HEK293T (cell line): ENCODE measurements at regions not wholly inside any gene's neighbourhood (a gene's known extent, or its start where the extent isn't known, plus 50 kb on each side); places are given as distances from the start of the nearest gene placed in this dataset.

Experiments used
- CTCF ChIA-PET: fragments of 350-600 bp; formaldehyde crosslinking; extraction: SDS; loops from one replicate; lab custom pipeline; 2021; ENCODE audit warnings: antibody characterized with exemption, inconsistent platforms; lab: Yijun Ruan, JAX
- POLR2A ChIA-PET: fragments of 350-600 bp; formaldehyde crosslinking; extraction: SDS; loops from one replicate; lab custom pipeline; 2020; ENCODE audit warnings: antibody characterized with exemption, inconsistent platforms; lab: Yijun Ruan, JAX
- DNase-seq: peaks from one replicate; pipeline ENCODE4 v3.0.0; 2012; ENCODE audit warnings: mixed read lengths; ENCODE audit errors: extremely low spot score
- ARNT ChIP-seq: fragments of 450-650 bp; IDR thresholded peaks from 2 replicates; pipeline ENCODE4 v1.6.1; 2017; ENCODE audit warnings: mild to moderate bottlenecking
- BHLHE40 ChIP-seq: fragments of 450-650 bp; IDR thresholded peaks from 2 replicates; pipeline ENCODE4 v1.6.1; 2016; ENCODE audit warnings: mild to moderate bottlenecking, moderate library complexity, borderline replicate concordance
- CTBP1 ChIP-seq: fragments of 450-650 bp; IDR thresholded peaks from 2 replicates; pipeline ENCODE4 v1.6.1; 2016; ENCODE audit warnings: borderline replicate concordance
- ELF4 ChIP-seq: fragments of 450-650 bp; IDR thresholded peaks from 2 replicates; pipeline ENCODE4 v1.6.1; 2017; ENCODE audit warnings: antibody characterized with exemption
- FOXA1 ChIP-seq: fragments of 450-650 bp; IDR thresholded peaks from 2 replicates; pipeline ENCODE4 v1.6.1; 2016; ENCODE audit warnings: mild to moderate bottlenecking
- FOXK2 ChIP-seq: fragments of 450-650 bp; IDR thresholded peaks from 2 replicates; pipeline ENCODE4 v1.6.1; 2016; ENCODE audit warnings: mild to moderate bottlenecking
- FOXM1 ChIP-seq: fragments of 450-650 bp; IDR thresholded peaks from 2 replicates; pipeline ENCODE4 v1.6.1; 2017; ENCODE audit warnings: mild to moderate bottlenecking, borderline replicate concordance
- HDGF ChIP-seq: fragments of 450-650 bp; IDR thresholded peaks from 2 replicates; pipeline ENCODE4 v1.6.1; 2017; ENCODE audit warnings: antibody characterized with exemption, borderline replicate concordance
- L3MBTL2 ChIP-seq: fragments of 450-650 bp; conservative IDR thresholded peaks from 2 replicates; pipeline ENCODE4 v1.6.1; 2016; ENCODE audit warnings: mild to moderate bottlenecking
- LEF1 ChIP-seq: fragments of 450-650 bp; IDR thresholded peaks from 2 replicates; pipeline ENCODE4 v1.6.1; 2017; ENCODE audit warnings: mild to moderate bottlenecking, borderline replicate concordance
- NFRKB ChIP-seq: fragments of 450-650 bp; IDR thresholded peaks from 2 replicates; pipeline ENCODE4 v1.6.1; 2016; ENCODE audit warnings: mild to moderate bottlenecking, moderate library complexity
- SP1 ChIP-seq: fragments of 450-650 bp; IDR thresholded peaks from 2 replicates; pipeline ENCODE4 v1.6.1; 2017
- SUZ12 ChIP-seq: fragments of 450-650 bp; IDR thresholded peaks from 2 replicates; pipeline ENCODE4 v1.6.1; 2016; ENCODE audit warnings: mild to moderate bottlenecking
- TARDBP ChIP-seq: fragments of 450-650 bp; IDR thresholded peaks from 2 replicates; pipeline ENCODE4 v1.6.1; 2016
- ZNF384 ChIP-seq: fragments of 450-650 bp; IDR thresholded peaks from 2 replicates; pipeline ENCODE4 v1.6.1; 2016
- TF ChIP-seq, protein P1 (sequence below): fragments of 450-650 bp; IDR thresholded peaks from 2 replicates; pipeline ENCODE4 v1.6.1; 2016

DNA sequence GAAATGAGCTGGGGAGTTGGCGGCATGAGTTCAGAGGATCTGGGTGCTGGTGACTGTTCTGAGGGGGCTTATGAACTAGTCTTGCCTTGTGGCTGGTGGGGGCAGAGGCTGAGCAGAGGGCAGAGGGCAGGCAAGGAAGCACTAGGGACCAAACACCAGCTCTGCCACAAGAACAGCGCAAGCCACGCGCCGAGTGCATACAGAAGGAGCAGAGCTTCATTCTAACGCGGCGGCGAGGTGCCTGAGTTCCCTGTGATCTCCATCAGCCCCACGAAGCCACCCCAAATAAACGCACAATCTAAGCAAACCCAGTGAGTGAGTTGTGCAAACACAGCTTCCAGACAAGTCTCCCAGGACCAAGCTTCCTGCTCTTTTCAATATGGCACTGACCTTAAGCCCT, 110.6 kb upstream of the ALDH1B1 start:
- CTCF ChIA-PET = no interaction called here
- POLR2A ChIA-PET = no interaction called here
- DNase-seq = no peak
- TF ChIP-seq L3MBTL2 (no peak), FOXA1 (no peak), NFRKB (no peak), SUZ12 (no peak), ZNF384 (no peak), ARNT (no peak), CTBP1 (no peak)

DNA sequence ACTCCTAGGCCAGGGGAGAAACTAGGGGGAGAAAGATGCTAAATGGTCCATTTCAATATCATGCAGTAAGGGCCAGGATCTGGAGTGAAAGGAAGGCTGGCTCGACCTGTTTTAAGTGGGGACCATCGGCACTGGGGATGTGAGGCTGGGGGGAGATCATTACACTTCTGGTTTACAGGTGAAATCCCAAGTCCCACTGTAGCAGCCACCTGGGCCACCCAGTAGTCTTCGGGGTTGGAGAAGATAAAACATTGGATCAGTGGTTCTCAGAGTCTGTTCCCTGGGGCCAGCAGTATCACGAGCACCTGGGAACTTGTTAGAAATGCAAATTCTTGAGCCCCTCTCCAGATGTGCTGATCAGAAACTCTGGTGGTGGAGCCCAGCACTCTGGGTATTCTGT, 111.3 kb upstream of the ALDH1B1 start:
- CTCF ChIA-PET = no interaction called here
- no peak for DNase-seq
- TF ChIP-seq NFRKB (no peak), FOXM1 (no peak)
- POLR2A ChIA-PET = no interaction called here

- ChIA-PET CTCF (no interaction called here), POLR2A (no interaction called here)
- no peak for DNase-seq
- TF ChIP-seq NFRKB = no peak
- no peak for TF ChIP-seq FOXK2
- no peak for TF ChIP-seq LEF1
- no peak for TF ChIP-seq HDGF
- TF ChIP-seq BHLHE40 = no peak
- no peak for TF ChIP-seq ARNT
- no peak for TF ChIP-seq SUZ12
- TF ChIP-seq ELF4 = no peak
- TF ChIP-seq FOXA1 = no peak
- no peak for TF ChIP-seq CTBP1
- TF ChIP-seq L3MBTL2 = no peak
- TF ChIP-seq SP1 = no peak
- TF ChIP-seq TARDBP = no peak
- TF ChIP-seq FOXM1 = no peak
- TF ChIP-seq, protein P1, sequence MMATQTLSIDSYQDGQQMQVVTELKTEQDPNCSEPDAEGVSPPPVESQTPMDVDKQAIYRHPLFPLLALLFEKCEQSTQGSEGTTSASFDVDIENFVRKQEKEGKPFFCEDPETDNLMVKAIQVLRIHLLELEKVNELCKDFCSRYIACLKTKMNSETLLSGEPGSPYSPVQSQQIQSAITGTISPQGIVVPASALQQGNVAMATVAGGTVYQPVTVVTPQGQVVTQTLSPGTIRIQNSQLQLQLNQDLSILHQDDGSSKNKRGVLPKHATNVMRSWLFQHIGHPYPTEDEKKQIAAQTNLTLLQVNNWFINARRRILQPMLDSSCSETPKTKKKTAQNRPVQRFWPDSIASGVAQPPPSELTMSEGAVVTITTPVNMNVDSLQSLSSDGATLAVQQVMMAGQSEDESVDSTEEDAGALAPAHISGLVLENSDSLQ = no peak
- TF ChIP-seq ZNF384 = no peak
Observed at GRCh38 chr9:38280251-38280800, 112.2 kb upstream of the ALDH1B1 start.

DNA sequence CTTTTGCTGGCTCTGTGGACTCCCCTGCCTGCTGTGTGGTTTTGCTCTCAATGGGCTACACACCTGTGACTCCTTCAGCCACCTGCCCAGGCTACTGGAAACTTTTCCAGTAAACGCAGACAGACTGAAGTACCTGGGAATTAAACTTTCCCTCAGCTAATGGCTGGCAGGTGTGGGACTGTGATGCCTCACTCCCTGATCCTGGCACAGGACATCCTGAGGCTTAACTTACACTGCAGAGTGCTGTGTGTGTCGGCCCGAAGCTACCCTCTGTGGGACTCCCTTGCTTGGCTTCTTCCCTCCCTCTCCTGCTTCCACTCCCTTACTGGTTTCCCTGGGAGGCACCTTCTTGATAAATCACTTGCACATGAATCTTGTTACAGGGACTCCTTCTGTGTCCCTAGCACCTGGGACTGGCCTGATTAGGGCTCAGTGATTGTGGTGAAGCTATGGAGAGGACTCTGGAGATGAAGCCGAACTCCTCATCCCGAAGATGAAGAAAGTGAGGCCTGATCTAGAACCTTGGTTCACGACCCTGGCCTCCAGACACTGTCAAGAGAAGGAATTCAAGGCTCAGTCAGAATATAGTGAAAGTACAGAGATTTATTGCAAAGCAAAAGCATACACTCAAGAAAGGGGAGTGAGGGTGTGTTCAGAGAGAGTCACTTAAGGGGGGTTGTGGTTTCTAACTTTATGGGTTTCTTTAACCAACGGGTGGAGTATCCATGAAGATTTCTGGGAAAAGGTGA, 113.4 kb upstream of the ALDH1B1 start:
- TF ChIP-seq ARNT = no peak
- CTCF ChIA-PET = no interaction called here
- POLR2A ChIA-PET = no interaction called here
- no peak for DNase-seq

GRCh38 chr9:38278457-38278856, 114.0 kb upstream of the ALDH1B1 start:
- ChIA-PET CTCF (no interaction called here), POLR2A (no interaction called here)
- TF ChIP-seq BHLHE40 (no peak), FOXM1 (no peak), NFRKB (no peak), FOXA1 (no peak), ELF4 (no peak), SUZ12 (no peak)
- DNase-seq = no peak

- no peak for DNase-seq
- ChIA-PET CTCF (no interaction called here), POLR2A (no interaction called here)
- no peak for TF ChIP-seq TARDBP
- no peak for TF ChIP-seq FOXK2
- no peak for TF ChIP-seq ELF4
- no peak for TF ChIP-seq NFRKB
- TF ChIP-seq FOXA1 = no peak
- no peak for TF ChIP-seq SUZ12
- no peak for TF ChIP-seq ZNF384
- TF ChIP-seq, protein P1 = no peak
- no peak for TF ChIP-seq HDGF
- TF ChIP-seq ARNT = no peak
- no peak for TF ChIP-seq LEF1
Observed at GRCh38 chr9:38277601-38278200, 114.8 kb upstream of the ALDH1B1 start.

DNA sequence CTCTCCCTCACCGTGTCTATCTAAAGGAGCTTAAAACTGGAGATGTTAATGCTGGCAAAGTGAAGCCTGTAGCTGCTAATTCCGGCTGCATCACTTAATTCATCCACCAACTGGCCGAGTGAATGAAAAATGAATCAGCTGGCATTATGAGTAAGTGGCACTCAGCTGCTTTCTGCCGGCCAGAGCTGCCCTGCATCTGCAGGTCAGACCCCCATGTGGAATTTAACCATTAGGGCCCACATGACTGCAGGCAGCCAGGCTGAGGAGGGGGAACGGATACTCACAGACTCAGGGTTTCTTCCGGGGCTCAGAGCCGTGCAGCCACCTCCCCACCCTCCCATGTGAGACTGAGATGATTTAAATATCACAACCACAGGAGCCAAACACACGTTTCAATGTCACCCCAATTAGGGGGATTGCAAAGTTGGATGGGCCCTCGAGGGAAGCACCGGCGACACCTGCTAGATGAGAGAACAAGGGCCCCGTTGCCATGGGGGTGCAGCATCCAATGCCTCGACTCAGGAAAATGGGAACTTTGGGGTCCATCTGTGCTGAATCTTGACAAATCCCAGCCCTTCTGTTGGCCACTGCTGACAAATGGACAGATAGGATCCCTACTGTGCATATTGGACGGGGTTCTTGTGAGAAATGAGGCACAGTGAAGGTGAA, 115.6 kb upstream of the ALDH1B1 start:
- no peak for TF ChIP-seq TARDBP
- CTCF ChIA-PET = no interaction called here
- POLR2A ChIA-PET = no interaction called here
- DNase-seq = no peak
